GM12878 (cell line): ENCODE measurements at regions not wholly inside any gene's neighbourhood (a gene's known extent, or its start where the extent isn't known, plus 50 kb on each side); places are given as distances from the start of the nearest gene placed in this dataset.

ENCODE experiments used
- ATF3 ChIP-seq: IDR thresholded peaks from 2 replicates; pipeline ENCODE4 v1.6.1; 2011; ENCODE audit warnings: low read depth, mild to moderate bottlenecking, low read length, moderate library complexity, borderline replicate concordance; ENCODE audit errors: extremely low read depth
- BCL11A ChIP-seq: IDR thresholded peaks from 2 replicates; pipeline ENCODE4 v1.6.1; 2011; ENCODE audit warnings: low read depth, low read length
- DPF2 ChIP-seq: fragments of 450-650 bp; IDR thresholded peaks from 2 replicates; pipeline ENCODE4 v1.6.1; 2017; ENCODE audit warnings: mild to moderate bottlenecking
- HDAC2 ChIP-seq: fragments of 200-600 bp; sonication (generic); IDR thresholded peaks from 2 replicates; pipeline ENCODE4 v1.6.1; 2017
- HDAC6 ChIP-seq: fragments of 200-600 bp; sonication (generic); IDR thresholded peaks from one replicate; pipeline ENCODE4 v1.8.0; 2017; ENCODE audit warnings: antibody characterized with exemption; ENCODE audit not compliant: unreplicated experiment
- MXI1 ChIP-seq: fragments of 150-350 bp; IDR thresholded peaks from 2 replicates; pipeline ENCODE4 v1.6.1; 2011; ENCODE audit warnings: low read depth, mild to moderate bottlenecking, inconsistent platforms, low read length, improper control_type of control experiment
- RBBP5 ChIP-seq: fragments of 200-600 bp; sonication (generic); conservative IDR thresholded peaks from 2 replicates; pipeline ENCODE4 v1.6.1; 2016
- ZNF217 ChIP-seq: fragments of 450-650 bp; IDR thresholded peaks from 2 replicates; pipeline ENCODE4 v1.6.1; 2017; ENCODE audit warnings: antibody characterized with exemption, mild to moderate bottlenecking
- TF ChIP-seq, protein P1 (sequence below): fragments of 150-350 bp; IDR thresholded peaks from 2 replicates; pipeline ENCODE4 v1.6.1; 2016; ENCODE audit warnings: low read depth, low read length
- TF ChIP-seq, protein P2 (sequence below): fragments of 450-650 bp; IDR thresholded peaks from 2 replicates; pipeline ENCODE4 v1.6.1; 2017; ENCODE audit warnings: antibody characterized with exemption, mild to moderate bottlenecking, moderate library complexity
- TF ChIP-seq, protein P3 (sequence below): fragments of 450-650 bp; conservative IDR thresholded peaks from 2 replicates; pipeline ENCODE4 v1.6.1; 2017; ENCODE audit warnings: mild to moderate bottlenecking, moderate library complexity

GRCh38 chr7:68155676-68156075 is 1159.0 kb downstream of the TYW1 start (continued):
- TF ChIP-seq, protein P1, sequence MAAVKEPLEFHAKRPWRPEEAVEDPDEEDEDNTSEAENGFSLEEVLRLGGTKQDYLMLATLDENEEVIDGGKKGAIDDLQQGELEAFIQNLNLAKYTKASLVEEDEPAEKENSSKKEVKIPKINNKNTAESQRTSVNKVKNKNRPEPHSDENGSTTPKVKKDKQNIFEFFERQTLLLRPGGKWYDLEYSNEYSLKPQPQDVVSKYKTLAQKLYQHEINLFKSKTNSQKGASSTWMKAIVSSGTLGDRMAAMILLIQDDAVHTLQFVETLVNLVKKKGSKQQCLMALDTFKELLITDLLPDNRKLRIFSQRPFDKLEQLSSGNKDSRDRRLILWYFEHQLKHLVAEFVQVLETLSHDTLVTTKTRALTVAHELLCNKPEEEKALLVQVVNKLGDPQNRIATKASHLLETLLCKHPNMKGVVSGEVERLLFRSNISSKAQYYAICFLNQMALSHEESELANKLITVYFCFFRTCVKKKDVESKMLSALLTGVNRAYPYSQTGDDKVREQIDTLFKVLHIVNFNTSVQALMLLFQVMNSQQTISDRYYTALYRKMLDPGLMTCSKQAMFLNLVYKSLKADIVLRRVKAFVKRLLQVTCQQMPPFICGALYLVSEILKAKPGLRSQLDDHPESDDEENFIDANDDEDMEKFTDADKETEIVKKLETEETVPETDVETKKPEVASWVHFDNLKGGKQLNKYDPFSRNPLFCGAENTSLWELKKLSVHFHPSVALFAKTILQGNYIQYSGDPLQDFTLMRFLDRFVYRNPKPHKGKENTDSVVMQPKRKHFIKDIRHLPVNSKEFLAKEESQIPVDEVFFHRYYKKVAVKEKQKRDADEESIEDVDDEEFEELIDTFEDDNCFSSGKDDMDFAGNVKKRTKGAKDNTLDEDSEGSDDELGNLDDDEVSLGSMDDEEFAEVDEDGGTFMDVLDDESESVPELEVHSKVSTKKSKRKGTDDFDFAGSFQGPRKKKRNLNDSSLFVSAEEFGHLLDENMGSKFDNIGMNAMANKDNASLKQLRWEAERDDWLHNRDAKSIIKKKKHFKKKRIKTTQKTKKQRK = no peak
- TF ChIP-seq ATF3 = no peak
- TF ChIP-seq HDAC6 = no peak
- no peak for TF ChIP-seq ZNF217
- TF ChIP-seq, protein P2, sequence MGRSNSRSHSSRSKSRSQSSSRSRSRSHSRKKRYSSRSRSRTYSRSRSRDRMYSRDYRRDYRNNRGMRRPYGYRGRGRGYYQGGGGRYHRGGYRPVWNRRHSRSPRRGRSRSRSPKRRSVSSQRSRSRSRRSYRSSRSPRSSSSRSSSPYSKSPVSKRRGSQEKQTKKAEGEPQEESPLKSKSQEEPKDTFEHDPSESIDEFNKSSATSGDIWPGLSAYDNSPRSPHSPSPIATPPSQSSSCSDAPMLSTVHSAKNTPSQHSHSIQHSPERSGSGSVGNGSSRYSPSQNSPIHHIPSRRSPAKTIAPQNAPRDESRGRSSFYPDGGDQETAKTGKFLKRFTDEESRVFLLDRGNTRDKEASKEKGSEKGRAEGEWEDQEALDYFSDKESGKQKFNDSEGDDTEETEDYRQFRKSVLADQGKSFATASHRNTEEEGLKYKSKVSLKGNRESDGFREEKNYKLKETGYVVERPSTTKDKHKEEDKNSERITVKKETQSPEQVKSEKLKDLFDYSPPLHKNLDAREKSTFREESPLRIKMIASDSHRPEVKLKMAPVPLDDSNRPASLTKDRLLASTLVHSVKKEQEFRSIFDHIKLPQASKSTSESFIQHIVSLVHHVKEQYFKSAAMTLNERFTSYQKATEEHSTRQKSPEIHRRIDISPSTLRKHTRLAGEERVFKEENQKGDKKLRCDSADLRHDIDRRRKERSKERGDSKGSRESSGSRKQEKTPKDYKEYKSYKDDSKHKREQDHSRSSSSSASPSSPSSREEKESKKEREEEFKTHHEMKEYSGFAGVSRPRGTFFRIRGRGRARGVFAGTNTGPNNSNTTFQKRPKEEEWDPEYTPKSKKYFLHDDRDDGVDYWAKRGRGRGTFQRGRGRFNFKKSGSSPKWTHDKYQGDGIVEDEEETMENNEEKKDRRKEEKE = no peak
- no peak for TF ChIP-seq MXI1
- no peak for TF ChIP-seq DPF2
- TF ChIP-seq, protein P3, sequence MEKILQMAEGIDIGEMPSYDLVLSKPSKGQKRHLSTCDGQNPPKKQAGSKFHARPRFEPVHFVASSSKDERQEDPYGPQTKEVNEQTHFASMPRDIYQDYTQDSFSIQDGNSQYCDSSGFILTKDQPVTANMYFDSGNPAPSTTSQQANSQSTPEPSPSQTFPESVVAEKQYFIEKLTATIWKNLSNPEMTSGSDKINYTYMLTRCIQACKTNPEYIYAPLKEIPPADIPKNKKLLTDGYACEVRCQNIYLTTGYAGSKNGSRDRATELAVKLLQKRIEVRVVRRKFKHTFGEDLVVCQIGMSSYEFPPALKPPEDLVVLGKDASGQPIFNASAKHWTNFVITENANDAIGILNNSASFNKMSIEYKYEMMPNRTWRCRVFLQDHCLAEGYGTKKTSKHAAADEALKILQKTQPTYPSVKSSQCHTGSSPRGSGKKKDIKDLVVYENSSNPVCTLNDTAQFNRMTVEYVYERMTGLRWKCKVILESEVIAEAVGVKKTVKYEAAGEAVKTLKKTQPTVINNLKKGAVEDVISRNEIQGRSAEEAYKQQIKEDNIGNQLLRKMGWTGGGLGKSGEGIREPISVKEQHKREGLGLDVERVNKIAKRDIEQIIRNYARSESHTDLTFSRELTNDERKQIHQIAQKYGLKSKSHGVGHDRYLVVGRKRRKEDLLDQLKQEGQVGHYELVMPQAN = no peak
- TF ChIP-seq RBBP5 = no peak
- TF ChIP-seq HDAC2 = no peak
- no peak for TF ChIP-seq BCL11A
